HG02884 (cell line): ENCODE measurements at regions not wholly inside any gene's neighbourhood (a gene's known extent, or its start where the extent isn't known, plus 50 kb on each side); places are given as distances from the start of the nearest gene placed in this dataset.

Experiments
- ATAC-seq: cut with Tn5 transposase; IDR thresholded peaks from one replicate; pipeline ENCODE4 v1.9.1; 2021; ENCODE audit warnings: mild to moderate bottlenecking, moderate library complexity; ENCODE audit not compliant: unreplicated experiment

- ATAC-seq, result no peak
Measured at GRCh38 chr2:160670618-160671017, 177.0 kb upstream of the RBMS1 start.

- ATAC-seq, result no peak
Measured at GRCh38 chr2:160672211-160672610, 178.6 kb upstream of the RBMS1 start.

GRCh38 chr2:160674146-160674750 lies 180.6 kb upstream of the RBMS1 start:
- ATAC-seq, result no peak

GRCh38 chr2:160679686-160680085 lies 186.1 kb upstream of the RBMS1 start:
- ATAC-seq, result no peak

- ATAC-seq, result no peak
Measured at GRCh38 chr2:160680294-160680693, 186.7 kb upstream of the RBMS1 start.

GRCh38 chr2:160680974-160681373 lies 187.4 kb upstream of the RBMS1 start:
- no peak for ATAC-seq

- ATAC-seq, result no peak
Measured at GRCh38 chr2:160683206-160683605, 189.6 kb upstream of the RBMS1 start.

- ATAC-seq, result no peak
Measured at GRCh38 chr2:160687629-160688028, 194.0 kb upstream of the RBMS1 start.

GRCh38 chr2:160689441-160689840 lies 195.8 kb upstream of the RBMS1 start:
- ATAC-seq, result no peak

- no peak for ATAC-seq
Measured at GRCh38 chr2:160694221-160694620, 200.6 kb upstream of the RBMS1 start.

GRCh38 chr2:160694631-160695030 lies 201.0 kb upstream of the RBMS1 start:
- no peak for ATAC-seq

GRCh38 chr2:160695402-160696086 lies 201.9 kb upstream of the RBMS1 start:
- ATAC-seq, result no peak

- no peak for ATAC-seq
Measured at GRCh38 chr2:160696087-160696452, 202.5 kb upstream of the RBMS1 start.

GRCh38 chr2:160697817-160698216 lies 204.2 kb upstream of the RBMS1 start:
- ATAC-seq, result no peak

GRCh38 chr2:160700021-160700814 lies 206.6 kb upstream of the RBMS1 start:
- ATAC-seq, result no peak

GRCh38 chr2:160701822-160702221 lies 208.2 kb upstream of the RBMS1 start:
- no peak for ATAC-seq

GRCh38 chr2:160702754-160703153 lies 209.1 kb upstream of the RBMS1 start:
- ATAC-seq, result no peak

GRCh38 chr2:160703648-160704585 lies 210.3 kb upstream of the RBMS1 start:
- peak; percentile 89 for ATAC-seq

GRCh38 chr2:160715428-160715827 lies 221.8 kb upstream of the RBMS1 start:
- no peak for ATAC-seq

GRCh38 chr2:160719116-160719515 lies 225.5 kb upstream of the RBMS1 start:
- ATAC-seq, result no peak

GRCh38 chr2:160720098-160720497 lies 226.5 kb upstream of the RBMS1 start:
- no peak for ATAC-seq
